WERI-Rb-1 (cell line): ENCODE measurements at regions not wholly inside any gene's neighbourhood (a gene's known extent, or its start where the extent isn't known, plus 50 kb on each side); places are given as distances from the start of the nearest gene placed in this dataset.

Experiments used
- DNase-seq: peaks from one replicate; pipeline ENCODE4 v3.0.0-alpha.2; 2020
- H3K27ac ChIP-seq: fragments of 250-450 bp; sonication (Bioruptor Pico); 2 replicates; pipeline ENCODE4 v1.5.1; 2020; ENCODE audit warnings: mild to moderate bottlenecking, moderate library complexity
- H3K27me3 ChIP-seq: fragments of 250-450 bp; sonication (Bioruptor Pico); 2 replicates; pipeline ENCODE4 v1.5.1; 2021; ENCODE audit warnings: mild to moderate bottlenecking, low read depth, moderate library complexity; ENCODE audit not compliant: insufficient read depth, severe bottlenecking
- H3K36me3 ChIP-seq: fragments of 250-450 bp; sonication (Bioruptor Pico); 2 replicates; pipeline ENCODE4 v1.5.1; 2020; ENCODE audit warnings: mild to moderate bottlenecking, moderate library complexity
- H3K4me3 ChIP-seq: 2 replicates; pipeline ENCODE4 v1.5.1; 2011; ENCODE audit warnings: low read depth, mild to moderate bottlenecking, control low read depth, low read length
- H3K9me3 ChIP-seq: fragments of 250-450 bp; sonication (Bioruptor Pico); 2 replicates; pipeline ENCODE4 v1.5.1; 2021; ENCODE audit warnings: mild to moderate bottlenecking, moderate library complexity; ENCODE audit not compliant: severe bottlenecking
- TF ChIP-seq, protein P1 (sequence below): IDR thresholded peaks from 2 replicates; pipeline ENCODE4 v1.5.1; 2011; ENCODE audit warnings: low read depth, mild to moderate bottlenecking, control low read depth, inconsistent platforms, low read length

DNA sequence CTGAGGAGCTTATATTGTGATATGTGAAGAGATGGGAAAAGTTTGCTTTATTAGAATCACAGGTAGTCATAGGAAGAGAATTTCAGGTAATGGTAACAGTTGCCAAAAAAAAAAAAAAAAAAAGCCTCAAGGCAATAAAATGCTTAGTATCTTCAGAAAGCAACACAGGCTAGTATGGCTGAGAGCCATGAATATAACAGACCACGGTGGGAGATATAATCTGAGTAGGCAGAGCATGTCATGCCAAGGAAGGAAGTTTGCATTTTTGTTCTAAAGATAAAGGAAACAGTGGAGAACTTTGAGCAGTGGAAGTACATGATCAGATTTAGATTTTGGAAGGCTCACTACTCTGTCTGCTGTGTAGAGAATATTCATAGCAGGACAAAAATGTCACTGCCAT is 211.4 kb downstream of the ETS1 start:
- H3K9me3 ChIP-seq: no peaks in the 10 kb centered on the region
- no peaks in the 10 kb centered on the region for H3K36me3 ChIP-seq
- no peak overlapping the region for H3K27ac ChIP-seq
- H3K4me3 ChIP-seq: no peak overlapping the region
- DNase-seq: no peak
- no peaks in the 10 kb centered on the region for H3K27me3 ChIP-seq
- TF ChIP-seq, protein P1, sequence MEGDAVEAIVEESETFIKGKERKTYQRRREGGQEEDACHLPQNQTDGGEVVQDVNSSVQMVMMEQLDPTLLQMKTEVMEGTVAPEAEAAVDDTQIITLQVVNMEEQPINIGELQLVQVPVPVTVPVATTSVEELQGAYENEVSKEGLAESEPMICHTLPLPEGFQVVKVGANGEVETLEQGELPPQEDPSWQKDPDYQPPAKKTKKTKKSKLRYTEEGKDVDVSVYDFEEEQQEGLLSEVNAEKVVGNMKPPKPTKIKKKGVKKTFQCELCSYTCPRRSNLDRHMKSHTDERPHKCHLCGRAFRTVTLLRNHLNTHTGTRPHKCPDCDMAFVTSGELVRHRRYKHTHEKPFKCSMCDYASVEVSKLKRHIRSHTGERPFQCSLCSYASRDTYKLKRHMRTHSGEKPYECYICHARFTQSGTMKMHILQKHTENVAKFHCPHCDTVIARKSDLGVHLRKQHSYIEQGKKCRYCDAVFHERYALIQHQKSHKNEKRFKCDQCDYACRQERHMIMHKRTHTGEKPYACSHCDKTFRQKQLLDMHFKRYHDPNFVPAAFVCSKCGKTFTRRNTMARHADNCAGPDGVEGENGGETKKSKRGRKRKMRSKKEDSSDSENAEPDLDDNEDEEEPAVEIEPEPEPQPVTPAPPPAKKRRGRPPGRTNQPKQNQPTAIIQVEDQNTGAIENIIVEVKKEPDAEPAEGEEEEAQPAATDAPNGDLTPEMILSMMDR: no peak

DNA sequence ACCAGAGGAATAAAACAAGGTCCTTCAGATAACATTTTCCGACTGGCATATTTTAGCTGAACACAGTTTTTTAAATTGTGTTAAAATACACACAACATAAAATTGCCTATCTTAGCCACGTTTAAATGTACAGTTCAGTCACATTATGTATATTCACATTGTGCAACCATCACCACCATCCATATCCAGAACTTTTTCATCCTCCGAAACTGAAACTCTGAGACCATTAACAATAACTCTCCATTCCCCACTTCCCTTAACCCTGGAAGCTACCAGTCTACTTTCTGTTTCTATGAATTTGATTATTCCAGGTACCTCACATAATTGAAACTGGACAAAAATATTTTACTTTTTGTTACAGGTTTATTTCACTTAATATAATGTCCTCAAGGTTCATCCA is 213.3 kb downstream of the ETS1 start:
- DNase-seq: no peak
- H3K27me3 ChIP-seq: no peaks in the 10 kb centered on the region
- H3K4me3 ChIP-seq: no peak overlapping the region
- no peaks in the 10 kb centered on the region for H3K36me3 ChIP-seq
- H3K9me3 ChIP-seq: no peaks in the 10 kb centered on the region
- TF ChIP-seq, protein P1: no peak
- no peak overlapping the region for H3K27ac ChIP-seq

DNA sequence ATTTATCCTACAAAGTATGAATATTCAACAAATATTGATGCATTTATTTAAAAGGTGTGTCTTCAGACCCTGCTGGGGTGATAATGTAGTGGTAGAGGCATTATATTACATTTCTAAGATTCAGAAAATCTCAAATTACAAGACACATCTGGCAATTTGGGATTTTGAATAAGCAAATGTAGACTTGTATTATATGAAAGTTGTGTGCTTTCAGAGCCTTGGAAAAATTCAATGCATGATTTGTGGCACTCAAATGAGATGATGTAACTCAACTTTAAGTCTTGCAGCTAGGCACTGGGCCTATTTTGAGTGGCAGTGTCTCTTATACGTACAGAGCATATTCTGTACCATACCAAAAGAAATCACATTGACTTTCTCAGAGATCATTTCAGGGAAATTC is 214.4 kb downstream of the ETS1 start:
- TF ChIP-seq, protein P1: no peak

DNA sequence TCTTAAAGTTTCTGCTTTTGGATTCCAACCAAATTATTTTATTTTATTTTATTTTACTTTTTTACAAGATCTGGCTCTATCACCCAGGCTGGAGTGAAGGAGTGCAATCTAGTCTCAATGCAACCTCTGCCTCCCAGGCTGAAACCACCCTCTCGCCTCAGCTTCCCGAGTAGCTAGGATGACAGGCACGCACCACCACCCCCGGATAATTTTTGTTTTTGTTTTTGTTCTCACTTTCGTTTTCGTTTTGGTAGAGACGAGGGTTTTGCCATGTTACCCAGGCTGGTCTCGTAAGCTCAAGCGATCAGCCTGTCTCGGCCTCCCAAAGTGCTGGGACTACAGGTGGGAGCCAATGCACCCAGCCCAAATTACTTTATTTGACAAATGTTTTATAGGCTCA is 219.8 kb downstream of the ETS1 start:
- Histone ChIP-seq H3K9me3 (no peaks in the 10 kb centered on the region), H3K36me3 (no peaks in the 10 kb centered on the region), H3K4me3 (no peak overlapping the region), H3K27me3 (no peaks in the 10 kb centered on the region), H3K27ac (no peak overlapping the region)
- no peak for DNase-seq
- TF ChIP-seq, protein P1: no peak

More for the DNA sequence above, 214.4 kb downstream of the ETS1 start:
- H3K27ac ChIP-seq: no peak overlapping the region
- no peaks in the 10 kb centered on the region for H3K36me3 ChIP-seq
- no peak for DNase-seq
- H3K9me3 ChIP-seq: no peaks in the 10 kb centered on the region
- H3K27me3 ChIP-seq: no peaks in the 10 kb centered on the region
- H3K4me3 ChIP-seq: no peak overlapping the region

DNA sequence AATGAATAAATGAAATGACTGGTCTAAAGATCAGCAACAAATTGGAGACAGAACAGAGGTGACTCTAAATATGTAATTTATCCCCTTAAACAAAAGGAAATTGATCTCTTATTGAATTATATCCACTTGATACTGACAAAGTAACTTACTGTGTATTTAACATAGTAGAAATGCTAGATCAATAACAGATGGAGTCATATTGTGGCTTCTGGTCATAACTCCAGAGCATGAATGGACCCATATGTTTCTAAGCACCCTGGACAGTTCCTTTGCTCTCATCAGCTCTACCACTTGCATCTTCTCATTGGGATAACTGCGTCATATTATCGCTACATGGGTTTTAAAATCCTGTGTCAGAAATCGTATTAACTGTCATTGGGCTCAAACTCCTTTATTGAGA is 222.3 kb downstream of the ETS1 start:
- DNase-seq: no peak
- no peak overlapping the region for H3K27ac ChIP-seq
- H3K36me3 ChIP-seq: no peaks in the 10 kb centered on the region
- H3K9me3 ChIP-seq: no peaks in the 10 kb centered on the region
- TF ChIP-seq, protein P1: no peak
- no peaks in the 10 kb centered on the region for H3K27me3 ChIP-seq
- H3K4me3 ChIP-seq: no peak overlapping the region

DNA sequence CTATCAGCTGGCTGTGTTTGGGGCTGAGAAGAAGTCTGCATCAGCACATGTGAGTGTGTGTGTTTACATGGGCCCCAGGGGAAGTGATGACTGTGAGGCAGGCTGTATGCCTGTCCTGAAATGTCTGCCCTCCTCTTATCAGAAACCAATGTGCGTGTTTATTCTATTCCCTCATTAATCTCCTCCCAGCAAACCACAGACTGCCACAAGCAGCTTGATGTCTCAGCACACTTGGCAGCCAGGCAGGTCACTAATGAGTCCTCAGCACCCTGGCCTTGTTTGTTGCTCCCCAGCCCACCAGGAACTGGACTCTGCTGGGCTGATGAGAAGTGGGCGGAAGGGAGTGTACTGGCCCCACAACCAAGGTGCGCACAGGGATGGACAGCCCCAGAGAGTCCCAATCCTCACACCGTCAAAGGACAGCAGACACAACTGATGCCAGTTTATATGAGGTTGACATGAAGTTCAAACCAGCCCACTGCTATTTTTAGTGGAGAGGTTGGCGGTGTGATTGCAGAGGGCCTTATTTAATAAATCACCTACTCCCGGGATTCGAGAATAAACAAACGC is 225.8 kb downstream of the ETS1 start:
- TF ChIP-seq, protein P1: no peak
- H3K27me3 ChIP-seq: no peaks in the 10 kb centered on the region
- no peak overlapping the region for H3K27ac ChIP-seq
- H3K4me3 ChIP-seq: no peak overlapping the region
- no peak for DNase-seq
- H3K36me3 ChIP-seq: no peaks in the 10 kb centered on the region
- no peaks in the 10 kb centered on the region for H3K9me3 ChIP-seq
